Loucy (cell line): ENCODE measurements at regions not wholly inside any gene's neighbourhood (a gene's known extent, or its start where the extent isn't known, plus 50 kb on each side); places are given as distances from the start of the nearest gene placed in this dataset.

ENCODE experiments used
- H2AFZ ChIP-seq: fragments of 200-600 bp; sonication (generic); 2 replicates; pipeline ENCODE4 v1.6.0; 2016; ENCODE audit warnings: antibody characterized with exemption, mild to moderate bottlenecking, low read length, moderate library complexity
- H3F3A ChIP-seq: fragments of 200-600 bp; 2 replicates; pipeline ENCODE4 v1.6.0; 2016; ENCODE audit warnings: antibody characterized with exemption, low read depth, mild to moderate bottlenecking
- H3K27me3 ChIP-seq: fragments of 200-600 bp; sonication (generic); 2 replicates; pipeline ENCODE4 v1.6.1; 2014; ENCODE audit warnings: low read length, mild to moderate bottlenecking; ENCODE audit not compliant: insufficient read depth, poor library complexity, severe bottlenecking
- H3K36me3 ChIP-seq: fragments of 200-600 bp; sonication (generic); 2 replicates; pipeline ENCODE4 v1.6.1; 2016; ENCODE audit warnings: low read length; ENCODE audit not compliant: insufficient read depth
- H3K4me1 ChIP-seq: fragments of 200-600 bp; sonication (generic); 2 replicates; pipeline ENCODE4 v1.5.1; 2014; ENCODE audit warnings: low read length, mild to moderate bottlenecking; ENCODE audit not compliant: insufficient read depth, poor library complexity, severe bottlenecking
- H3K4me2 ChIP-seq: fragments of 200-600 bp; sonication (generic); 2 replicates; pipeline ENCODE4 v1.6.0; 2014; ENCODE audit warnings: antibody characterized with exemption, low read length, low read depth, mild to moderate bottlenecking; ENCODE audit not compliant: poor library complexity, severe bottlenecking
- H3K4me3 ChIP-seq: fragments of 200-600 bp; sonication (generic); 2 replicates; pipeline ENCODE4 v1.5.1; 2014; ENCODE audit warnings: low read length, mild to moderate bottlenecking, mixed read lengths; ENCODE audit not compliant: poor library complexity, severe bottlenecking
- H3K79me2 ChIP-seq: fragments of 200-600 bp; sonication (generic); 2 replicates; pipeline ENCODE4 v1.6.1; 2014; ENCODE audit warnings: low read length; ENCODE audit not compliant: insufficient read depth
- H3K9ac ChIP-seq: fragments of 200-600 bp; sonication (generic); 2 replicates; pipeline ENCODE4 v1.6.0; 2014; ENCODE audit warnings: mild to moderate bottlenecking, low read depth, low read length, moderate library complexity; ENCODE audit not compliant: poor library complexity, severe bottlenecking
- H3K9me2 ChIP-seq: fragments of 200-600 bp; sonication (generic); replicated peaks from 2 replicates; pipeline ENCODE4 v1.6.1; 2016; ENCODE audit warnings: low read depth, low read length, mixed read lengths
- H3K9me3 ChIP-seq: fragments of 200-600 bp; sonication (generic); 2 replicates; pipeline ENCODE4 v1.6.1; 2014; ENCODE audit warnings: mild to moderate bottlenecking, antibody characterized with exemption, low read length, low read depth; ENCODE audit not compliant: insufficient read depth
- H4K20me1 ChIP-seq: fragments of 200-600 bp; sonication (generic); 2 replicates; pipeline ENCODE4 v1.6.0; 2014; ENCODE audit warnings: antibody characterized with exemption, low read length, mild to moderate bottlenecking; ENCODE audit not compliant: insufficient read depth, poor library complexity, severe bottlenecking
- EZH2phosphoT487 ChIP-seq: fragments of 200-600 bp; IDR thresholded peaks from 2 replicates; pipeline ENCODE4 v1.6.1; 2018; ENCODE audit warnings: antibody characterized with exemption, mild to moderate bottlenecking, moderate library complexity, borderline replicate concordance
- TF ChIP-seq, protein P1 (sequence below): fragments of 200-600 bp; sonication (generic); conservative IDR thresholded peaks from 2 replicates; pipeline ENCODE4 v1.5.1; 2014; ENCODE audit warnings: mild to moderate bottlenecking, antibody characterized with exemption, low read length

DNA sequence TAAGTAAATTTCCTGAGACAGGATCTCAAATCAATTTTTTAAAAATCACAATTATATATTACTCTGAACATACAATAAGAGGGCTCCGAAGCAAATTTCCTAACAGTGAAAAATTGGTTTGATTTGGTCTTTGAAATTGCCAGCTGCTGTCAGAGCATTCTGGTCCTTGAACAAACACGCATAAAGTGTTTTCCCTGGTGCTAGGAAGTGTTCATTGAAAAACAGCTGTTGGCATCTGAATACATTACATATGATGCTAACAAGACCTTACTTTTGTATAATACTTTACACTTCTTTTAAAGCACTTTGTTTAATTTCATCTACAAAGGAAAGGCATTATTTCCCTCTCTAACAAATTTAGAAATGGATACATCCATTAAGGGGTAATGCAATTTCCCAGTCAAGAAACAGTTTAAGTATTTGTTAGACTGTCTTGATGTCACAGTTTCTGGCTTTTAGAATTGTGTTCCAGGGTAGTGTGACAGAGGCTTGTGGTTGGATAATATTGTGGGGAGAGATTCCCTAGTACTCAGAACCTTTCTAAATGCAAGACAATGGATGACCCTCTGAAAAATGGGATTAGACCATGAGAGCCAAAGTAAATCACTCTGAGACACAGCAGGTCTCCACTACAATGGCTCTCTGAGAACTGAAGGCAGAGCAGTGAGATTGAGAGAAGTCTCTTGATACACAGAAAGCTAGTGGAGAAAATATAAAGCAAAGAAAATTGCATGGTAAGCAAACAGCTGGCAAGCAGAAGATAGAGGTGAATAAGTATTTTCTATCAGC is 299.0 kb downstream of the TRIB2 start:
- H3K9me3 ChIP-seq: no peaks in the 10 kb centered on the region
- H3F3A ChIP-seq: no peaks in the 10 kb centered on the region
- no peak overlapping the region for H2AFZ ChIP-seq
- H3K4me3 ChIP-seq: no peak overlapping the region
- no peaks in the 10 kb centered on the region for H3K9me2 ChIP-seq
- no peaks in the 10 kb centered on the region for H3K27me3 ChIP-seq
- TF ChIP-seq EZH2phosphoT487: no peak
- TF ChIP-seq, protein P1, sequence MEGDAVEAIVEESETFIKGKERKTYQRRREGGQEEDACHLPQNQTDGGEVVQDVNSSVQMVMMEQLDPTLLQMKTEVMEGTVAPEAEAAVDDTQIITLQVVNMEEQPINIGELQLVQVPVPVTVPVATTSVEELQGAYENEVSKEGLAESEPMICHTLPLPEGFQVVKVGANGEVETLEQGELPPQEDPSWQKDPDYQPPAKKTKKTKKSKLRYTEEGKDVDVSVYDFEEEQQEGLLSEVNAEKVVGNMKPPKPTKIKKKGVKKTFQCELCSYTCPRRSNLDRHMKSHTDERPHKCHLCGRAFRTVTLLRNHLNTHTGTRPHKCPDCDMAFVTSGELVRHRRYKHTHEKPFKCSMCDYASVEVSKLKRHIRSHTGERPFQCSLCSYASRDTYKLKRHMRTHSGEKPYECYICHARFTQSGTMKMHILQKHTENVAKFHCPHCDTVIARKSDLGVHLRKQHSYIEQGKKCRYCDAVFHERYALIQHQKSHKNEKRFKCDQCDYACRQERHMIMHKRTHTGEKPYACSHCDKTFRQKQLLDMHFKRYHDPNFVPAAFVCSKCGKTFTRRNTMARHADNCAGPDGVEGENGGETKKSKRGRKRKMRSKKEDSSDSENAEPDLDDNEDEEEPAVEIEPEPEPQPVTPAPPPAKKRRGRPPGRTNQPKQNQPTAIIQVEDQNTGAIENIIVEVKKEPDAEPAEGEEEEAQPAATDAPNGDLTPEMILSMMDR: no peak
- no peak overlapping the region for H3K4me2 ChIP-seq
- no peaks in the 10 kb centered on the region for H3K79me2 ChIP-seq
- no peaks in the 10 kb centered on the region for H4K20me1 ChIP-seq
- no peak overlapping the region for H3K9ac ChIP-seq
- no peaks in the 10 kb centered on the region for H3K36me3 ChIP-seq
- no peaks in the 10 kb centered on the region for H3K4me1 ChIP-seq

DNA sequence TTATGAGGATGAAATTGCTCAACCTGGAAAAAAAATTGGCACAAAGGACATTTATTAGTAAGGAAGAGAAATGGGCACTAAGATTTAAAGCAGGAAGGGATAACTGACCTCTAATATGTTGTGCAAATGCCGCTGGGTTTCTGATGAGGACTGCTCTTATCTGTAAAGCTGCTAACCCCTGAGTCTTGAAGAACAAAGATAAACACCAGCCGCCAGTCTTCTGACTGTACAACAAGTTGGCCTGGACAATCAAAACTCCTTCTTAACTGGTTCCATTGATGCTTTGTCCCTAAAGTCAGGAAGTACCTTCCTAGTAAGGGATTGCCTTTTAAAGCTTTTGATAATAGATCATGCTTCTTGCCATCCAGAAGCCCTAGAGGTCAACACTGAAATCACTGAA is 301.8 kb downstream of the TRIB2 start:
- TF ChIP-seq, protein P1: no peak
- no peak for TF ChIP-seq EZH2phosphoT487
- Histone ChIP-seq H3K9me3 (no peaks in the 10 kb centered on the region), H3F3A (no peaks in the 10 kb centered on the region), H3K9ac (no peak overlapping the region), H3K9me2 (no peaks in the 10 kb centered on the region), H3K79me2 (no peaks in the 10 kb centered on the region), H3K4me1 (no peaks in the 10 kb centered on the region), H3K4me2 (no peak overlapping the region), H3K27me3 (no peaks in the 10 kb centered on the region), H2AFZ (no peak overlapping the region), H3K4me3 (no peak overlapping the region), H4K20me1 (no peaks in the 10 kb centered on the region), H3K36me3 (no peaks in the 10 kb centered on the region)

DNA sequence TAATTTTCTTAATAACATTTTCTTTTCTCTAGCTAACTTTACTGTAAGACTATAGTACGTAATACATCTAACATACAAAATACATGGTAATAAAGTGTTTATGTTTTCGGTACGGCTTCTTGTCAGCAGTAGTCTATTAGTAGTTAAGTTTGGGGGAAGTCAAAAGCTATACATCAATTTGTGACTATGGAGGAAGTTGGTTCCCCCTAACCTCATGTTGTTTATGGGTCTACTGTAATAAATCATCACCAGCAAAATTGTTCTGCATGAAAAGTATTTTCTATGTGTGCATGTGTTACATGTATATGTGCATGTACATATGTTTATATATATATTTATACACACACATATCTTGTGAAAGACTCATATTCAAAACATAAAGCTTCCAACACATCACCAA is 303.0 kb downstream of the TRIB2 start:
- TF ChIP-seq, protein P1: no peak
- no peak for TF ChIP-seq EZH2phosphoT487
- Histone ChIP-seq H3K9ac (no peak overlapping the region), H4K20me1 (no peaks in the 10 kb centered on the region), H3F3A (no peaks in the 10 kb centered on the region), H3K4me2 (no peak overlapping the region), H3K27me3 (no peaks in the 10 kb centered on the region), H3K9me3 (no peaks in the 10 kb centered on the region), H3K4me1 (no peaks in the 10 kb centered on the region), H3K4me3 (no peak overlapping the region), H2AFZ (no peak overlapping the region), H3K9me2 (no peaks in the 10 kb centered on the region), H3K36me3 (no peaks in the 10 kb centered on the region), H3K79me2 (no peaks in the 10 kb centered on the region)
